ENCODE measurements at regions not wholly inside any gene's neighbourhood (a gene's known extent, or its start where the extent isn't known, plus 50 kb on each side); places are given as distances from the start of the nearest gene placed in this dataset.

- TF ChIP-seq POLR2AphosphoS5 (IDR thresholded peaks at IDR 0.05) (no peak), CTCF (IDR thresholded peaks at IDR 0.05; ENCODE audit: poor library complexity, severe bottlenecking) (no peak), TAF1 (IDR thresholded peaks at IDR 0.05; ENCODE audit: low read depth) (no peak)
Measured at GRCh38 chr5:93296338-93296737, 284.7 kb downstream of the NR2F1-AS1 start.
